ENCODE measurements at regions not wholly inside any gene's neighbourhood (a gene's known extent, or its start where the extent isn't known, plus 50 kb on each side); places are given as distances from the start of the nearest gene placed in this dataset.

- TF ChIP-seq CTCF (IDR thresholded peaks at IDR 0.05): no peak
- TF ChIP-seq POLR2A (IDR thresholded peaks at IDR 0.05): no peak
These were observed 221.7 kb upstream of the CIBAR2 start for GRCh38 chr16:85333744-85334640.

Measured in body of pancreas (tissue), 4 donors.